NCI-H2196 treated with DMSO at 0.1 percent for 48 hours (cell line): ENCODE measurements at regions not wholly inside any gene's neighbourhood (a gene's known extent, or its start where the extent isn't known, plus 50 kb on each side); places are given as distances from the start of the nearest gene placed in this dataset.

Experiments used
- DNase-seq: peaks from one replicate; lab custom pipeline; 2025; ENCODE audit not compliant: unreplicated experiment; lab: John Stamatoyannopoulos, UW

GRCh38 chr6:88359530-88360202, 193.5 kb upstream of the CNR1 start:
- DNase-seq = no peak

GRCh38 chr6:88358846-88359245, 192.7 kb upstream of the CNR1 start:
- DNase-seq = no peak

DNA sequence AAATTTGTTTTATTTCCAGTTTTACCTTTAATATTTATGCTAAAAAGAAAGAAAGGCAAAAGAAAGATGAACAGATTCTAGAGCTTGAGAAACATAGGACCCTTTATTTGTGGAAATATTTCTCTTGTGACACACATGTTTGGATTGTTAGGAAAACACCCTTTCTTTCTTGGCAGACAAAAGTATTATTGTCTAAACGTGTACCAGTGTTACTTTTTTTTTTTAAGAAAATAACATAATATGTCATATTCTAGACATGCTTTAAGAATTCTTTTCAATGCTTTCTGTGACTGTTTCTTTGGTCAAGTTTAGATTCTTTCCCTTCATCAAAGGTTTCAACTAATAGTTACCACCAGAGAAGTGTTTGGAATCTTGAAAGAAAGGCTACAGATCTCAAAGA, 183.4 kb upstream of the CNR1 start:
- DNase-seq = no peak

DNA sequence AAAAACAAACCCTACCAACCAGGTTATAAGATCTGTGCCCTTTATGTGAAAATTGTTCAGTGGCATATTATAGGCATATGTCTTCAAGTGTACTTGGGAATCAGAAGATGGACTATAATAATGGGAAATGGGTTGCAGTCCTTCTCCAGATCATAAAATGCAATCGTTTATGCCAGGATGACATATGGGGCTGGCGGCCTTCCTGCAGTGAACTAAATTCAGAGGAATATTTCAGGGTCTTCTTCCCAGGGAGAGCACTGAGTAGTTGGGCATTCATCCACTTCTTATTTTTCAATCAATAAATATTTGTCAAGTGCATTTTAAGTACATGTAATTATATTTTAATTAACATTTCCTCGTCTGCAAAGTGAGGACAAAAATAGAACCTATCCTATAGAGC, 176.2 kb upstream of the CNR1 start:
- DNase-seq = no peak

DNA sequence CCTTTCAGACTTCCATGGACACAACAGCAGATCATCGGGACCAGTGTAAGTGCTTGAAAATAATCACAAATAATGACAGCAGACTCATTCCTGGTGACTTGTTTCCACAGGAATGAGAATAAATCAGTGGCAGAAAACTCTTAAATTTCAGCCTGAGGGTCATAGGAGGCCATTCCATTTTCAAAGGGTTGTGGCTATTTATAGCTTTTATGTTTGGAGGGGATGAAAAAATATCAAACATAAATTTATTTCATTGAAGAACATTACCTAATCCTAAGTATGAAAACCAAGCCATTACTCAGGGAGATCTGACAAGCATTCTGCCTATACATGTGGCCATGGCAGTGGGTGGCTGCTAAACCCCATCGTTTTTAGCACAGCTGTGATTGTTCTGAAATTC, 173.6 kb upstream of the CNR1 start:
- no peak for DNase-seq

DNA sequence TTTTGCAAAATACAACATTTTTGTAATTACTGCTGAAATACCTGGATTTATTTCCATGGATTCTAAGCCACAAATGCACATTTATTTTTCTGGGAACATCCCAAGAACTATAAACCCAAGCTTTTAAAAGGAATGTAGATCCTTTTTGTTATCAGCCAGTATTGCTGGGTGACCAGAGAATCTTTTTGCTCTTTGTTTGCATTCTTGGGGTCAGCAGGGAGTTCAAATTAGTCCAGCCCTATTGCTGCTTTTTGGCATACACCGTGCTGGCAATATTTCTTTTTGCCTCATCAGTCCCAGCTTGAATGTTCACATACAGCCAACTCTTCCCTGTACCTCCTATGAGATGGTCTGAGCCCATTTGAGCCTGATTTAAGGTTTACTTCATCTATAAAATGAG, 155.2 kb upstream of the CNR1 start:
- DNase-seq = no peak

GRCh38 chr6:88311561-88311960, 145.4 kb upstream of the CNR1 start:
- DNase-seq = no peak

GRCh38 chr6:88304520-88304919, 138.4 kb upstream of the CNR1 start:
- DNase-seq = no peak

DNA sequence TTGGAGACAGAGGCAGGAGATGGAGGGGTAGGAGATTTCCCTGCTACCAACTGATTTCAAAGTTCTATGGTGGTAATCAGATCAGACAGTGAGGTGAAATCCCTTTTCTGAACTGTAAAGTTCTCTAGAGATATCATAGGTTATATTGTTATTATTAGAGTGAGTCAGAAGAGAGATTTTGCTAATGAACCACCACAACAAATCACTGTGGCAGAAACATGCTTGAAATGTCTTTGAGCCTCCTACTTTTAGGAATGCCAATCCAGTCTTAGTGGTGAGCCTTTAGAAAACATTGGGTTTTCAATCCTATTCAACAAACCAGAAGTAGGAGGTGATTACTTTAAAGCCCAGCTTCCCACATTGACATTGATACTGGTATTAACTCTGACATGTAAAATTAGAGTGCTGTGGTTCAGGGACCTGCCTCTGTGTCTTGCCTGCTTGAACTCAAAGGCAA, 136.7 kb upstream of the CNR1 start:
- no peak for DNase-seq

DNA sequence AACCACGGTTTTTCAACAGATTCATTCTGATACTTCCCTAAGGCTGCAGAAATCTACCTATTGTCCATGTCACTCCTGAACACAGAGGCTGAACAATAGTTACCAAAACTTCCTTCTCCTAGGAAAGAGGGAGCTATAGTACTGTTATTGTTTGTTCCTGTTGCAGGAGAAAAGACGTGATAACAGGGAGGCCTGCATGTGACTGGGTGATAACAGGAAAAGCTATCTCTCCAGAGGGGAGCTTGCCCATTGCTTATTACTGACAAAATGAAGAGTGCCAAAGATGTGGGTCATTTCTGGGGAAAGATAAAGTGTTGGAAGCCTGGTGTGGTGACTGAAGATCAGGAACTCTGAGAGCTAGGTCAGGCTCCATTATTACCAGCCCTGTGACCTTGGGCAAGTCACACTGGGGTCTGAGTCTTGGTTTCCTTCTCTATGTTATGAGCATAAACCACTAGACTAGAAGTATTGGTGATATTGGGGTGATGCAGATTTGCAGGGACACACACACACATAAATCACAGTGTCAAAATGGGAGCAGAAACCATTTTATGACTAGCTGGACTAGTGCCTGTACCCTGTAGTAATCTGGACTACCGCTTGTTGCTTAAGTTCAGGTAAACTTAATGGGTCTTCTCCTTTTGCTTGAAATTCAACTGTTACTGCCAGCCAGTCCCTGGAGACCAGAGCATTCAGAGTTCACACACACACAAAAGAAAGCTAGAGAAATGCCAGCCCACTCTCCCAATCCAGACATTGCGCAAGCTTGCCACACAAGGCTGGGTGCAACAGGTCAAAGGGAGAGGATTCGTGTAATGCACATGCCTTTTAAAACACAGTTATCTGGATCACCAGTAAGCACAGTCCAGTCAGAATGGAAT, 136.0 kb upstream of the CNR1 start:
- DNase-seq = no peak

GRCh38 chr6:88301256-88301655, 135.1 kb upstream of the CNR1 start:
- no peak for DNase-seq

- no peak for DNase-seq
Measured at GRCh38 chr6:88298066-88298845, 132.1 kb upstream of the CNR1 start.

DNA sequence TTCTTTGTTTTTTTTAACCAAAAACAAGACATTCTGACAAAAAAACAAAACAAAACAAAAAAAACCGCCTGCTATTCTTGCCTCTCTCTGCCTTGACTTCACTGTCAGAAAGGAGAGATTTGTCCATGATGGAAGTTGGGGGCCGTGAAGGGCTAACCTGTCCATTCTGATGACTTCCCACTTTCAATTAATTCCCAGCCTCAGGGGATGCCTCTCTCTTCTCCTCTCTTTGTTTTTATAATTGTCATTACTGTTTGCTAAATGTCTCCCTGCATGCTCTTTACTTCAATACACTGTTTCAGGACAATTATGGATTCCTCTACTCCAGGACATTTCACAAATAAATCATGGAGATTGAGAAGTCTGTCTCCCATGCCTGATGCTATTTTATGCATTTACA, 130.5 kb upstream of the CNR1 start:
- DNase-seq = no peak

- no peak for DNase-seq
Measured at GRCh38 chr6:88295663-88296062, 129.5 kb upstream of the CNR1 start.

DNA sequence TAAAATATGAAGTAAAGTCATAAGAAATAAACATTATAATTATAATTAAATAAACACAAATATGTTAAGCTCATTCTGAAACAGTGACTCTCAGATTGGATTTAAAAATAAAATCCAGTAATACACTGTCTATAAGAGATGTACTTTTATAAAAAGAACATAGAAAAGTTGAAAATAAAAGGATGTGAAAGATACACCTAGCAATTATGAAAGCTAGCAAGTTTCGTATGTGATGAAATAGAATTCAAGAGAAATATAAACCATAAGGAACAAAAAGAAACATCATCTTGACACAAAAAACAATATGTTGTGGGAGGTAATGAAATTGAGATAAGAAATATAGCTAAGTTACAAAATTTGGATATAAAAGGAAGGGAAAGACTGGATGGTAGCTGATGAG, 128.6 kb upstream of the CNR1 start:
- DNase-seq = no peak

DNA sequence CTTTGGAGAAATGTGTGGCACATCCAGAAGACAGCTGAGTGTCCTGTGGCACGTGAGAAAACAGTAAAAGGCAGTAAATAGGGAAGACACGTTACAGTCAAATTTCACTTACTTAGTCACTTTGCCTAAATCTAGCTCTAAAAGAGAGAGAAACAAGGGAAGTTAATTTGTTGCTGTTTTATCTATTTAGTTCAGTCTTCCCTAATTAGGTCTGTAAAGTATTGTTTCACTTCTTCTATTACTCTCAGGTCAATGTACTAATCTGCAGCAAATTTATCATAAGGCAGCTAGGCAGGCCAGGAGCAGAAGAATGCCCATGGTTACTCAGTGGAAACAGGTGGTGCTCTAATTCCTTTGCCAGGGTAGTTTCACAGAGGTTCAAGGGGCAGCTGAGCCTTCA, 124.3 kb upstream of the CNR1 start:
- DNase-seq = no peak

- DNase-seq = no peak
Measured at GRCh38 chr6:88287696-88288095, 121.5 kb upstream of the CNR1 start.

DNA sequence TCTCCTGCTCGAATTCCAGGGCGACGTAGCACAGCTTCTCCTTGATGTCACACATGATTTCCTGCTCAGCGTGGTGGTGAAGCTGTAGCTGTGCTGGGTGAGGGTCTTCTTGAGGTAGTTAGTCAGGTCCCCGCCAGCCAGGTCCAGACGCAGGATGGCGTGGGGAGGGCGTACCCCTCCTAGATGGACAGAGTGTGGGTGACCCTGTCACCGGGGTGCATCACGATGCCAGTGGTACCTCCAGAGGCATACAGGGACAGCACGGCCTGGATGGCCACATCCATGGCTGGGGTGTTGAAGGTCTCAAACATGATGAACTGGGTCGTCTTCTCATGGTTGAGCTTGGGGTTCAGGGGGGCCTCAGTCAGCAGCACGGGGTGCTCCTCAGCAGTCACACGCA, 110.2 kb upstream of the CNR1 start:
- DNase-seq = no peak

DNA sequence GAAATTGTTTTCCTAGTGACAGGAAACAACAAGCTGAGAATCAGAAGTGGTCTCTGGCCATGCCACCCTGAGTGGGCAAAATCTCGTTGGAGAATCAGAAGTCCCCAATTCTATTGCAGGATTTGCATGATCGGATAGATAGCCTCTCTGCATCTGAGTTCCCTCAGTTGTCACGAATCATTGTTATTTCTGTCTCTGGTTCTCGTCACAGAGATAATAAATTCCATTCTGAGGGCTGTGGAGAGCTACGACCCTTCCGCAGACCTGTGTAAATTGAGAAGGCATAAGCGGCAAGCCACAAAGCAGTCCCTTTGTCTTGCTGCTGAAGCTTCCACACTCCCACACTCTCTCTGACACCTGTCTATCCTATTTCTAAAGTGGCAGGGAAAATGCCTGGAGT, 102.4 kb upstream of the CNR1 start:
- no peak for DNase-seq

GRCh38 chr6:88266126-88266525, 100.0 kb upstream of the CNR1 start:
- DNase-seq = no peak

DNA sequence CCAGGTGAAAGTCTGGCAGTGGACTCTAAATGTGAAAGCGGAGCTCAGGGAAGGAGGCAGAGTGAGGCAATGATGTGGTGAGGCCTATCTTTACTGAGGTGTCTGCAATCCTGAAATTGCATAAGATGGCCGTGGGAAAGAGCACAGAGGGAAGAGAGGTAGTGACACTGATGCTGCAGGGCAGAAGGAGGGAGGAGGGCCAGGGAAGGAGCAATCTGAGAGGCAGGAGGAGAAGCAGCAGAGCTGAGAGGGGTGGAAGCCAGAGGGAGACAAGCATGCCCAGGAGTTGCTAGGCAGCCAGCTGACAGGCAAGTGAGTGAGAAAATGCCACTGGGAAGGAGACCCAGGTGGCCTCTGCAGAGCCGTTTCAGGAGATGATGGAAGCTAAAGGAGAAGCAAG, 97.4 kb upstream of the CNR1 start:
- DNase-seq = no peak

- no peak for DNase-seq
Measured at GRCh38 chr6:88262332-88262731, 96.2 kb upstream of the CNR1 start.
